ENCODE measurements at regions not wholly inside any gene's neighbourhood (a gene's known extent, or its start where the extent isn't known, plus 50 kb on each side); places are given as distances from the start of the nearest gene placed in this dataset.

DNA sequence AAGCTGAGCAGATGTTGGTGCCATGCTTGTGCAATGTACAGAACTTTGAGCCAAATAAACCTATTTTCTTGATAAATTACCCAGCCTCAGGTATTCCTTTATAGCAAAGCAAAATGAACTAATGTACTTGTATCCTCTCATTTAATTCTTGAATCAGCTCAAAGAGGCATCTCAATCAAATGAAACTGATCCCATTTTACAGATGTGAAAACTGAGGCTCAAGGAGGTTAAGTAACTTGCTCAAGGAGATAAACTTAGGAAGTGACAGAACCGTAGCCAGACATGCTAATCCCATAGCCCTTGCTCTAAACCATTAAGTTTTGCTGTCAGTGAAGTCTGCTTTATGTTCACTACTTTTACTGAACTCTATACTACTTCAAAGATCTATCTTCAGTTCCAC is 467.0 kb upstream of the UBE2E3 start:
- Mint-ChIP-seq H3K4me1 (peaks cover 11 to 15% of the 10 kb centered on the region in 2 experiments), H3K27ac (no peak overlapping the region), H3K4me3 (no peak overlapping the region), H3K9me3 (no peaks in the 10 kb centered on the region; a peak in 1 of 5 replicates), H3K27me3 (ENCODE audit: low read depth) (no peaks in the 10 kb centered on the region), H3K36me3 (ENCODE audit: insufficient read depth in 1 of 3, low read depth in 3 of 3) (no peaks in the 10 kb centered on the region)
- Histone ChIP-seq H2BK20ac (ENCODE audit: low read depth, low read length, poor library complexity, severe bottlenecking) (no peak overlapping the region), H3K9ac (ENCODE audit: extremely low read depth, insufficient read length, low read length) (no peak overlapping the region), H4K8ac (replicated peaks; ENCODE audit: insufficient read length, low read depth, low read length) (no peak overlapping the region), H3K23me2 (ENCODE audit: insufficient read length, low read depth, low read length, poor library complexity, severe bottlenecking) (no peaks in the 10 kb centered on the region), H3K14ac (ENCODE audit: insufficient read depth, low read length) (no peak overlapping the region), H2BK15ac (ENCODE audit: low read depth, low read length) (no peak overlapping the region), H2BK5ac (ENCODE audit: insufficient read length, low read length) (no peak overlapping the region), H4K5ac (ENCODE audit: insufficient read length, low read depth, low read length) (no peak overlapping the region), H3T11ph (ENCODE audit: low read length) (no peak overlapping the region), H3K18ac (ENCODE audit: insufficient read length, low read depth, low read length) (no peak overlapping the region), H4K91ac (ENCODE audit: insufficient read length, low read depth, low read length) (no peak overlapping the region), H2BK120ac (ENCODE audit: low read depth, low read length, poor library complexity, severe bottlenecking) (no peak overlapping the region), H3K23ac (ENCODE audit: insufficient read length, low read depth, low read length) (no peak overlapping the region), H2BK12ac (ENCODE audit: insufficient read length, low read depth, low read length) (no peak overlapping the region), H3K4ac (ENCODE audit: low read depth, low read length) (no peak overlapping the region), H2AFZ (ENCODE audit: low read length) (no peak overlapping the region), H3K4me1 (ENCODE audit: insufficient read depth, low read length) (no peaks in the 10 kb centered on the region), H2AK5ac (ENCODE audit: insufficient read length, low read length) (no peak overlapping the region), H3K79me1 (ENCODE audit: insufficient read depth, low read depth, low read length, poor library complexity, severe bottlenecking) (no peaks in the 10 kb centered on the region), H3K27me3 (ENCODE audit: insufficient read depth, low read length) (no peaks in the 10 kb centered on the region), H3K4me2 (ENCODE audit: insufficient read depth, insufficient read length, low read length) (no peak overlapping the region), H3K27ac (ENCODE audit: insufficient read length, low read depth, low read length) (no peak overlapping the region), H3K9me3 (ENCODE audit: control insufficient read depth, low read depth, low read length) (no peaks in the 10 kb centered on the region), H3K56ac (ENCODE audit: insufficient read length, low read depth, low read length) (no peak overlapping the region), H4K20me1 (ENCODE audit: control insufficient read depth, insufficient read depth, insufficient read length) (no peaks in the 10 kb centered on the region), H3K79me2 (ENCODE audit: insufficient read depth, low read length) (no peaks in the 10 kb centered on the region)
- WGBS (ENCODE audit: extremely low coverage, insufficient read length, low lambda C conversion rate), result no CpG with 5 or more reads among the region's 1 CpG
- TF ChIP-seq CTCF (conservative IDR thresholded peaks at IDR 0.05), result no peak
- no peak for DNase-seq

Measured in H9 (cell line).